ENCODE measurements at regions not wholly inside any gene's neighbourhood (a gene's known extent, or its start where the extent isn't known, plus 50 kb on each side); places are given as distances from the start of the nearest gene placed in this dataset.

DNA sequence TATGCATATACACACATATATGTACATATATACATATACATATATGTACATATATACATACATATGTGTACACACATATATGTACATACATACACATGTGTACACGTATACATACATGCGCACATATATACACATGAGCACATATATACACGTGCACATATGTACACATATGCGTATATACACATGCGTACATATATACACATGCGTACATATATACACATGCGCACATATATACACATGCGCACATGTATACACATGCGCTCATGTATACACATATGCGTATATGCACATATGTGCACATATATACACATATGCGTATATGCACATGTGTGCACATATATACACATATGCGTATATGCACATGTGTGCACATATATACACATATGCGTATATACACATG lies 353.0 kb downstream of the EDEM1 start:
- H3K4me3 ChIP-seq (ENCODE audit: low read depth, poor library complexity, severe bottlenecking): no peak overlapping the region
- 93 to 96% methylated on average over 13 of the region's 13 CpGs for WGBS, 2 donors
- intact Hi-C loops (cut with DNase I; ENCODE audit: low total_unique reads): no loop called here
- DNase-seq (ENCODE audit: low spot score in 2 of 2): no peak
- TF ChIP-seq POLR2A (IDR thresholded peaks at IDR 0.05): no peak
- TF ChIP-seq, protein P1, sequence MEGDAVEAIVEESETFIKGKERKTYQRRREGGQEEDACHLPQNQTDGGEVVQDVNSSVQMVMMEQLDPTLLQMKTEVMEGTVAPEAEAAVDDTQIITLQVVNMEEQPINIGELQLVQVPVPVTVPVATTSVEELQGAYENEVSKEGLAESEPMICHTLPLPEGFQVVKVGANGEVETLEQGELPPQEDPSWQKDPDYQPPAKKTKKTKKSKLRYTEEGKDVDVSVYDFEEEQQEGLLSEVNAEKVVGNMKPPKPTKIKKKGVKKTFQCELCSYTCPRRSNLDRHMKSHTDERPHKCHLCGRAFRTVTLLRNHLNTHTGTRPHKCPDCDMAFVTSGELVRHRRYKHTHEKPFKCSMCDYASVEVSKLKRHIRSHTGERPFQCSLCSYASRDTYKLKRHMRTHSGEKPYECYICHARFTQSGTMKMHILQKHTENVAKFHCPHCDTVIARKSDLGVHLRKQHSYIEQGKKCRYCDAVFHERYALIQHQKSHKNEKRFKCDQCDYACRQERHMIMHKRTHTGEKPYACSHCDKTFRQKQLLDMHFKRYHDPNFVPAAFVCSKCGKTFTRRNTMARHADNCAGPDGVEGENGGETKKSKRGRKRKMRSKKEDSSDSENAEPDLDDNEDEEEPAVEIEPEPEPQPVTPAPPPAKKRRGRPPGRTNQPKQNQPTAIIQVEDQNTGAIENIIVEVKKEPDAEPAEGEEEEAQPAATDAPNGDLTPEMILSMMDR (IDR thresholded peaks at IDR 0.05): no peak

DNA sequence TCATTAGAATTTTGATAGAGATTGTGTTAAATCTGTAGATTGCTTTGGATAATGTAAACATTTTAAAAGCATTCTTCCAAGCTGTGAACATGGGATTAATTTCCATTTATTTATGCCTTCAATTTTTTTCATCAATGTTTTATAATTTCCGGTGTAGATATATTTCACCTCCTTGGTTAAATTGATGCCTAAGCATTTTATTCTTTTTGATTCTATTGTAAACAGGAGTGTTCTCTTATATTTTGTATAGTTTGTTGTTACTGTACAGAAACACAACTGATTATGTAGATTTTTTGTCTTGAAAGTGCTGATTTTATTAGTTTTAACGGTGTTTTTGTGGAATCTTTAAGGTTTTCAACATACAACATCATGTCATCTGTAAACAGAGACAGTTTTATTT lies 355.0 kb downstream of the EDEM1 start:
- WGBS, 2 donors: 79 to 86% methylated on average over 2 of the region's 2 CpGs
- no peak for TF ChIP-seq POLR2A (IDR thresholded peaks at IDR 0.05)
- TF ChIP-seq, protein P1 (IDR thresholded peaks at IDR 0.05): no peak
- no peak for DNase-seq (ENCODE audit: low spot score in 2 of 2)
- intact Hi-C loops (cut with DNase I; ENCODE audit: low total_unique reads): no loop called here
- no peak overlapping the region for H3K4me3 ChIP-seq (ENCODE audit: low read depth, poor library complexity, severe bottlenecking)

DNA sequence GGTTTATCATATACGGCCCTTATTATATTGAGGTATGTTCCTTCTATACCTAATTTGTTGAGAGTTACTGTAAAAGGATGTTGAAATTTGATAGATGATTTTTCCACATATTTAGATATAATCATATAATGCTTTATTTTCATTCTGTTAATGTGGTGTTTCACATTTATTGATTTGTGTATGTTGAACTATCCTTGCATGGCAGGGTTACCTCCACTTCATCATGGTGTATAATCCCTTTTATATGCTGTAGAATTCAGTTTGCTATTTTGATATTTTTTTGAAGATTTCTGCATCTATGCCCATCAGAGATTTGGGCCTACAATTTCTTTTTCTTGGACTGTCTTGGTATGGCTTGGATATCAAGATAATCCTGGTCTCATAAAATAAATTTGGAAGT lies 355.5 kb downstream of the EDEM1 start:
- intact Hi-C loops (cut with DNase I; ENCODE audit: low total_unique reads): no loop called here
- no peak overlapping the region for H3K4me3 ChIP-seq (ENCODE audit: low read depth, poor library complexity, severe bottlenecking)
- no peak for TF ChIP-seq POLR2A (IDR thresholded peaks at IDR 0.05)
- TF ChIP-seq, protein P1 (IDR thresholded peaks at IDR 0.05): no peak
- DNase-seq (ENCODE audit: low spot score in 2 of 2): no peak
- 45 to 60% methylated on average over 1 of the region's 1 CpG for WGBS, 2 donors

DNA sequence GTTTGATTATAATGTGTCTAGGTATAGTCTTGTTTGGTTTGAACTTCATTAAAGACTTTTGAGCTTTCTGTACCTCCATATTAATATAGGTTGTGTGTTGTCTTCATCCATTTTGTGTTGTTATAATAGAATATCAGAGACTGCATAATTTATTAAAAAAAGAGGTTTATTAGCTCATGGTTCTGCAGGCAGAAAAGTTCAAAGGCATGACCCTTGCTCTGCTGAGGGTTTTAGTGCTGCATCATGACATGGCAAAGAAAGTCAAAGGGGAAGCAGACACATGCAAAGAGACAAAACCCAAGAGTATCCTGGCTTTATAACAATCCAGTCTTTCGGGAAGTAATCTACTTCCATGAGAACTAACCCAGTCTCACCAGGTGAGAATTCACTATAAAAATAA lies 358.2 kb downstream of the EDEM1 start:
- H3K4me3 ChIP-seq (ENCODE audit: low read depth, poor library complexity, severe bottlenecking): no peak overlapping the region
- TF ChIP-seq, protein P1 (IDR thresholded peaks at IDR 0.05): no peak
- no peak for TF ChIP-seq POLR2A (IDR thresholded peaks at IDR 0.05)
- 88 to 89% methylated on average over 1 of the region's 1 CpG for WGBS, 2 donors
- intact Hi-C loops (cut with DNase I; ENCODE audit: low total_unique reads): no loop called here
- no peak for DNase-seq (ENCODE audit: low spot score in 2 of 2)

DNA sequence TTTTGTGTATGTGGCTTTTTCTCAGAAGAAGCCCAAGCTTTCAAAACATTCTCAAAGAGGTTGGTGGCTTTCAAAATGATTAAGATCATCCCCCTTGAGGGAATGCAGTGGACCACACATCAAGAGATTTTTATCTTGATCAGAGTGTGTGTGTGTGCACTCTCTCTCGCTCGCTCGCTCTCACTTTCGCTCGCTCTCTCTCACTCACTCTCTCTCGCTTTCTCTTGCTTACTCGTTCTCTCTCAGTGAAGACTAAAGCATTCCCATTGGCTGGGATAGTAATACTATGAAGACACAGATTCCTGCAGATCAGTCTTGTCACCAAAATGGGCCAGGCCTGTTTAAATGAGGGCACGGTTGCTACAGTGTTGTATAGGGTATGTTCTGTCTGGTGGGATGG lies 365.7 kb downstream of the EDEM1 start:
- TF ChIP-seq, protein P1 (IDR thresholded peaks at IDR 0.05): no peak
- no peak for TF ChIP-seq POLR2A (IDR thresholded peaks at IDR 0.05)
- H3K4me3 ChIP-seq (ENCODE audit: low read depth, poor library complexity, severe bottlenecking): no peak overlapping the region
- 79 to 90% methylated on average over 8 of the region's 8 CpGs for WGBS, 2 donors
- intact Hi-C loops (cut with DNase I; ENCODE audit: low total_unique reads): no loop called here
- no peak for DNase-seq (ENCODE audit: low spot score in 2 of 2)

DNA sequence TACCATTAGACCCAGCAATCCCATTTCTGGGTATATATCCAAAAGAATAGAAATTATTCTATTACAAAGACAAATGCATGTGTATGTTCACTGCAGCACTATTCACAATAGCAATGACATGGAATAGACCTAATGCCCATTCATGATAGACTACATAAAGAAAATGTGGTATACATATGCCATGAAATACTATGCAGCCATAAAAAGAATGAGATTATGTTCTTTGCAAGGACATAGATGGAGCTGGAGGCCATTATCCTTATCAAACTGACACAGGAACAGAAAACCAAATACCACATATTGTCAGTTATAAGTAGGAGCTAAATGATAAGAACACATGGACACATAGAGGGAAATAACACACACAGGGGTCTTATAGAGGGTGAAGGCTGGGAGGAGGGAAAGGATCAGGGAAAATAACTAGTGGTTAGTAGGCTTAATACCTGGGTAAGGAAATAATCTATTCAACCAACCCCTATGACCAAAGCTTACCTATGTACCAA lies 366.8 kb downstream of the EDEM1 start:
- TF ChIP-seq, protein P1 (IDR thresholded peaks at IDR 0.05): no peak
- TF ChIP-seq POLR2A (IDR thresholded peaks at IDR 0.05): no peak
- intact Hi-C loops (cut with DNase I; ENCODE audit: low total_unique reads): no loop called here
- no peak for DNase-seq (ENCODE audit: low spot score in 2 of 2)
- H3K4me3 ChIP-seq (ENCODE audit: low read depth, poor library complexity, severe bottlenecking): no peak overlapping the region
